ES-I3 (cell line): ENCODE measurements at regions not wholly inside any gene's neighbourhood (a gene's known extent, or its start where the extent isn't known, plus 50 kb on each side); places are given as distances from the start of the nearest gene placed in this dataset.
"Not testable (repeated sequence)": the region's sequence is repeated elsewhere in the genome, so short reads cannot be mapped to it uniquely, and the experiment has no call there.

Experiments used
- H3K36me3 ChIP-seq: 2 replicates; pipeline ENCODE4 v1.6.1; 2013; ENCODE audit warnings: mild to moderate bottlenecking, low read length, control low read depth, moderate library complexity; ENCODE audit not compliant: insufficient read depth
- H3K4me1 ChIP-seq: 2 replicates; pipeline ENCODE4 v1.6.1; 2013; ENCODE audit warnings: mild to moderate bottlenecking, control low read depth, low read length; ENCODE audit not compliant: insufficient read depth
- H3K9ac ChIP-seq: 2 replicates; pipeline ENCODE4 v1.6.1; 2013; ENCODE audit warnings: low read depth, mild to moderate bottlenecking, low read length, moderate library complexity
- H3K9me3 ChIP-seq: 2 replicates; pipeline ENCODE4 v1.6.1; 2013; ENCODE audit warnings: mild to moderate bottlenecking, low read length, moderate library complexity; ENCODE audit not compliant: control insufficient read depth, insufficient read depth

- no peaks in the 10 kb centered on the region for H3K9me3 ChIP-seq
- H3K36me3 ChIP-seq, result no peaks in the 10 kb centered on the region
- H3K9ac ChIP-seq, result no peak overlapping the region
- peaks cover 8% of the 10 kb centered on the region for H3K4me1 ChIP-seq
These were observed 127.6 kb upstream of the DLGAP1 start for GRCh38 chr18:4582431-4583335.

- no peaks in the 10 kb centered on the region for H3K9me3 ChIP-seq
- H3K4me1 ChIP-seq, result peaks cover 5% of the 10 kb centered on the region
- no peaks in the 10 kb centered on the region for H3K36me3 ChIP-seq
- H3K9ac ChIP-seq, result no peak overlapping the region
These were observed 126.9 kb upstream of the DLGAP1 start for GRCh38 chr18:4581966-4582365.

GRCh38 chr18:4578449-4578848 is 123.3 kb upstream of the DLGAP1 start:
- Histone ChIP-seq H3K36me3 (no peaks in the 10 kb centered on the region), H3K9me3 (peaks cover 3% of the 10 kb centered on the region; the same call in 1 of the 2 replicates), H3K4me1 (no peaks in the 10 kb centered on the region), H3K9ac (no peak overlapping the region)

- H3K4me1 ChIP-seq, result no peaks in the 10 kb centered on the region
- H3K36me3 ChIP-seq, result no peaks in the 10 kb centered on the region
- peaks cover 5% of the 10 kb centered on the region; the same call in 1 of the 2 replicates for H3K9me3 ChIP-seq
- H3K9ac ChIP-seq, result no peak overlapping the region
These were observed 118.6 kb upstream of the DLGAP1 start for GRCh38 chr18:4573735-4574134.

- Histone ChIP-seq H3K9me3 (no peaks in the 10 kb centered on the region), H3K36me3 (no peaks in the 10 kb centered on the region), H3K9ac (no peak overlapping the region), H3K4me1 (no peaks in the 10 kb centered on the region)
These were observed 102.4 kb upstream of the DLGAP1 start for GRCh38 chr18:4557502-4557901.

GRCh38 chr18:4551001-4551360 is 95.9 kb upstream of the DLGAP1 start:
- Histone ChIP-seq H3K9me3 (no peaks in the 10 kb centered on the region), H3K4me1 (no peaks in the 10 kb centered on the region), H3K9ac (no peak overlapping the region), H3K36me3 (no peaks in the 10 kb centered on the region)

- Histone ChIP-seq H3K9ac (no peak overlapping the region), H3K4me1 (no peaks in the 10 kb centered on the region), H3K9me3 (no peaks in the 10 kb centered on the region), H3K36me3 (no peaks in the 10 kb centered on the region)
These were observed 94.2 kb upstream of the DLGAP1 start for GRCh38 chr18:4549164-4549872.

GRCh38 chr18:4547126-4547525 is 92.0 kb upstream of the DLGAP1 start:
- no peaks in the 10 kb centered on the region for H3K9me3 ChIP-seq
- no peaks in the 10 kb centered on the region for H3K4me1 ChIP-seq
- no peaks in the 10 kb centered on the region for H3K36me3 ChIP-seq
- H3K9ac ChIP-seq, result no peak overlapping the region

GRCh38 chr18:4544142-4544541 is 89.0 kb upstream of the DLGAP1 start:
- H3K36me3 ChIP-seq, result no peaks in the 10 kb centered on the region
- H3K9me3 ChIP-seq, result no peaks in the 10 kb centered on the region
- H3K4me1 ChIP-seq, result no peaks in the 10 kb centered on the region
- no peak overlapping the region for H3K9ac ChIP-seq

- Histone ChIP-seq H3K4me1 (no peaks in the 10 kb centered on the region), H3K9me3 (no peaks in the 10 kb centered on the region), H3K36me3 (no peaks in the 10 kb centered on the region), H3K9ac (no peak overlapping the region)
These were observed 88.6 kb upstream of the DLGAP1 start for GRCh38 chr18:4543711-4544110.

- Histone ChIP-seq H3K36me3 (no peaks in the 10 kb centered on the region), H3K4me1 (no peaks in the 10 kb centered on the region), H3K9ac (no peak overlapping the region), H3K9me3 (peaks cover 5% of the 10 kb centered on the region; the same call in 1 of the 2 replicates)
These were observed 86.5 kb upstream of the DLGAP1 start for GRCh38 chr18:4541588-4541987.

GRCh38 chr18:4536447-4536846 is 81.3 kb upstream of the DLGAP1 start:
- no peaks in the 10 kb centered on the region for H3K36me3 ChIP-seq
- H3K4me1 ChIP-seq, result no peaks in the 10 kb centered on the region
- H3K9ac ChIP-seq, result no peak overlapping the region
- H3K9me3 ChIP-seq, result peaks cover 11% of the 10 kb centered on the region

GRCh38 chr18:4528405-4528804 is 73.3 kb upstream of the DLGAP1 start:
- Histone ChIP-seq H3K9me3 (peaks cover 10% of the 10 kb centered on the region), H3K4me1 (no peaks in the 10 kb centered on the region), H3K9ac (no peak overlapping the region), H3K36me3 (no peaks in the 10 kb centered on the region)

- not testable (repeated sequence) for H3K4me1 ChIP-seq, H3K36me3 ChIP-seq, H3K9ac ChIP-seq
- H3K9me3 ChIP-seq, result peaks cover 10% of the 10 kb centered on the region
These were observed 72.7 kb upstream of the DLGAP1 start for GRCh38 chr18:4527826-4528225.

GRCh38 chr18:4524096-4524495 is 69.0 kb upstream of the DLGAP1 start:
- Histone ChIP-seq H3K36me3 (no peaks in the 10 kb centered on the region), H3K9ac (no peak overlapping the region), H3K4me1 (no peaks in the 10 kb centered on the region), H3K9me3 (peaks cover 3% of the 10 kb centered on the region; the same call in 1 of the 2 replicates)
